B cell (primary cell): ENCODE measurements at regions not wholly inside any gene's neighbourhood (a gene's known extent, or its start where the extent isn't known, plus 50 kb on each side); places are given as distances from the start of the nearest gene placed in this dataset.

ENCODE experiments used
- EZH2 ChIP-seq: IDR thresholded peaks from 2 replicates; pipeline ENCODE4 v1.6.1; 2012; ENCODE audit warnings: borderline replicate concordance, low read depth, mild to moderate bottlenecking, moderate library complexity, low read length; ENCODE audit not compliant: insufficient read depth, poor library complexity, severe bottlenecking
- TF ChIP-seq, protein P1 (sequence below): fragments of 200-600 bp; IDR thresholded peaks from one replicate; pipeline ENCODE4 v1.8.0; 2022; ENCODE audit warnings: antibody characterized with exemption, mild to moderate bottlenecking

DNA sequence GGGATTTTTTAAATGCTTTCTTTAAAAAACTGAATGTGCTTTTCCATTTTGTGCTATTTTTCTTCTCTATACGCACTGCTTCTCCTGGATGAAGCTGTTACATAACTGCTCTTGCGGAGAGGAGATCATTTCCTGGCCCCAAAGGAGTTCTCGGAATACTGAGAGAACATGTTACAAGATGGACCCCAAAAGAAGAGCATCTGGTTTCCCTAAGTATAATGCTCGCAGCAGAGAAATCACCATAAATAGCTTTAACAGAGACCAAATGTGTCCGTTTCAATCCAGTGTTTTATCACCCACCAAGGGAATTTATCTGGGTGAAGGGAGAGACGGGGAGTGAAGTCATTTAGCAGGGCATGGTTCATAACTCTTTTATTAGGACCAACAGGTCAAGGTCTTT lies 80.1 kb downstream of the RBM43 start:
- TF ChIP-seq, protein P1, sequence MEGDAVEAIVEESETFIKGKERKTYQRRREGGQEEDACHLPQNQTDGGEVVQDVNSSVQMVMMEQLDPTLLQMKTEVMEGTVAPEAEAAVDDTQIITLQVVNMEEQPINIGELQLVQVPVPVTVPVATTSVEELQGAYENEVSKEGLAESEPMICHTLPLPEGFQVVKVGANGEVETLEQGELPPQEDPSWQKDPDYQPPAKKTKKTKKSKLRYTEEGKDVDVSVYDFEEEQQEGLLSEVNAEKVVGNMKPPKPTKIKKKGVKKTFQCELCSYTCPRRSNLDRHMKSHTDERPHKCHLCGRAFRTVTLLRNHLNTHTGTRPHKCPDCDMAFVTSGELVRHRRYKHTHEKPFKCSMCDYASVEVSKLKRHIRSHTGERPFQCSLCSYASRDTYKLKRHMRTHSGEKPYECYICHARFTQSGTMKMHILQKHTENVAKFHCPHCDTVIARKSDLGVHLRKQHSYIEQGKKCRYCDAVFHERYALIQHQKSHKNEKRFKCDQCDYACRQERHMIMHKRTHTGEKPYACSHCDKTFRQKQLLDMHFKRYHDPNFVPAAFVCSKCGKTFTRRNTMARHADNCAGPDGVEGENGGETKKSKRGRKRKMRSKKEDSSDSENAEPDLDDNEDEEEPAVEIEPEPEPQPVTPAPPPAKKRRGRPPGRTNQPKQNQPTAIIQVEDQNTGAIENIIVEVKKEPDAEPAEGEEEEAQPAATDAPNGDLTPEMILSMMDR = no peak
- TF ChIP-seq EZH2 = no peak
